ENCODE measurements at regions not wholly inside any gene's neighbourhood (a gene's known extent, or its start where the extent isn't known, plus 50 kb on each side); places are given as distances from the start of the nearest gene placed in this dataset.

GRCh38 chr7:110181768-110182167 lies 909.2 kb upstream of the LRRN3 start:
- no peak for TF ChIP-seq MATR3 (CRISPR knock-in tag; IDR thresholded peaks at IDR 0.05)
- no peak for TF ChIP-seq ZNF576 (CRISPR knock-in tag; IDR thresholded peaks at IDR 0.05)
- TF ChIP-seq MTERF4 (CRISPR knock-in tag; IDR thresholded peaks at IDR 0.05) = no peak
- no peak for TF ChIP-seq ZKSCAN8 (CRISPR knock-in tag; IDR thresholded peaks at IDR 0.05; ENCODE audit: borderline replicate concordance)
- TF ChIP-seq ZNF143 (CRISPR knock-in tag; IDR thresholded peaks at IDR 0.05) = no peak
- no peak for TF ChIP-seq TBL1XR1 (IDR thresholded peaks at IDR 0.05; ENCODE audit: borderline replicate concordance, low read length, partially characterized antibody)
- TF ChIP-seq ZNF674 (CRISPR knock-in tag; IDR thresholded peaks at IDR 0.05; ENCODE audit: low read depth) = no peak
- TF ChIP-seq FOXO4 (CRISPR knock-in tag; conservative IDR thresholded peaks at IDR 0.05) = no peak
- TF ChIP-seq HOXA5 (CRISPR knock-in tag; IDR thresholded peaks at IDR 0.05) = no peak
- no peak for TF ChIP-seq ZFP1 (CRISPR knock-in tag; IDR thresholded peaks at IDR 0.05)
- no peak for TF ChIP-seq TEAD3 (CRISPR knock-in tag; optimal IDR thresholded peaks at IDR 0.05; ENCODE audit: borderline replicate concordance)
- TF ChIP-seq PHF8 (CRISPR knock-in tag; IDR thresholded peaks at IDR 0.05) = no peak
- no peak for TF ChIP-seq DBP (CRISPR knock-in tag; IDR thresholded peaks at IDR 0.05; ENCODE audit: not compliant biosample characterization)
- TF ChIP-seq GZF1 (CRISPR knock-in tag; IDR thresholded peaks at IDR 0.05) = no peak
- TF ChIP-seq ZBTB42 (CRISPR knock-in tag; IDR thresholded peaks at IDR 0.05) = no peak
- Histone ChIP-seq H3K4me1 (ENCODE audit: insufficient read depth, low read length) (no peaks in the 10 kb centered on the region), H3K4me3 (replicated peaks in 1 of 3; ENCODE audit: insufficient read depth in 1 of 3, low read depth in 2 of 3, low read length in 3 of 3) (no peak overlapping the region), H3K9me3 (ENCODE audit: low read length) (no peaks in the 10 kb centered on the region), H3K36me3 (replicated peaks in 1 of 2; ENCODE audit: control insufficient read depth in 1 of 2, insufficient read depth in 2 of 2, low read length in 2 of 2) (no peaks in the 10 kb centered on the region), H3K27ac (ENCODE audit: extremely low read length, insufficient read depth, low read length) (no peak overlapping the region), H2AFZ (ENCODE audit: low read length) (no peak overlapping the region), H3K4me2 (ENCODE audit: low read depth, low read length) (no peak overlapping the region), H3K27me3 (ENCODE audit: control insufficient read depth in 1 of 2, insufficient read depth in 2 of 2, low read length in 2 of 2) (no peaks in the 10 kb centered on the region), H4K20me1 (ENCODE audit: insufficient read depth, low read length) (no peaks in the 10 kb centered on the region), H3K9ac (ENCODE audit: insufficient read depth, low read depth, low read length) (no peak overlapping the region), H3K79me2 (ENCODE audit: insufficient read depth, low read length) (no peaks in the 10 kb centered on the region)
- intact Hi-C loops (cut with micrococcal nuclease; ENCODE audit: unreplicated experiment) (no loop called here), in situ Hi-C loops (cut with HindIII; ENCODE audit: extremely low pct_ligation_motif_present, low pct_unique_long_range_greater_than_20kb) (no loop called here)
- BruUV-seq (replicated peaks) = no TSS peak
- POLR2A ChIA-PET = no interaction called here
- CTCF ChIA-PET (ENCODE audit: low intra/inter-chr PET ratio, low total read pairs) = no interaction called here
- ATAC-seq (no peak), DNase-seq (ENCODE audit: low spot score) (no peak), FAIRE-seq (no peak)
- 2% methylated on average over 6 of the region's 6 CpGs for WGBS (ENCODE audit: low lambda C conversion rate)
